K562 (cell line): ENCODE measurements at regions not wholly inside any gene's neighbourhood (a gene's known extent, or its start where the extent isn't known, plus 50 kb on each side); places are given as distances from the start of the nearest gene placed in this dataset.

Source experiments
- ATAC-seq: fragments of 200-7000 bp; cut with Tn5 transposase; 3 replicates; pipeline ENCODE4 v1.9.1; 2020; ENCODE audit warnings: moderate library complexity
- BruUV-seq: library from RNA; stranded (reverse); fragments of 400-500 nt; replicated peaks from 2 replicates; lab custom pipeline; 2021; lab: Mats Ljungman, UMichigan
- CTCF ChIA-PET: fragments of 300-600 bp; formaldehyde crosslinking; extraction: SDS; loops from one replicate; lab custom pipeline; 2021; ENCODE audit warnings: low intra/inter-chr PET ratio; lab: Yijun Ruan, JAX
- POLR2A ChIA-PET: fragments of 300-600, 350-650 bp; sonication (Branson Sonifier 250); formaldehyde crosslinking; extraction: SDS; loops from one replicate; lab custom pipeline; 2021; ENCODE audit warnings: antibody characterized with exemption, inconsistent platforms; lab: Yijun Ruan, JAX
- DNase-seq, 4 experiments: peaks; one replicate each; pipeline versions ENCODE4 v3.0.0 to v3.0.0-alpha.2; 2011 to 2018; ENCODE audit warnings: low spot score in 3 of 4, mixed read lengths in 3 of 4; ENCODE audit errors: extremely low read depth in 1 of 4
- FAIRE-seq: peaks from 2 replicates; lab custom pipeline; 2011; peaks lifted over from hg19 to GRCh38; lab: Jason Lieb, UNC
- H2AFZ ChIP-seq: 2 replicates; pipeline ENCODE4 v1.6.0; 2011; ENCODE audit warnings: low read depth, low read length, control low read depth, inconsistent platforms
- H3K27ac ChIP-seq: fragments of 200-600 bp; 3 replicates; pipeline ENCODE4 v1.8.0; 2011; ENCODE audit warnings: low read depth, mild to moderate bottlenecking, control low read depth, inconsistent platforms, low read length, moderate library complexity, mixed read lengths; ENCODE audit errors: extremely low read depth
- H3K27me3 ChIP-seq, 2 experiments: fragments of 300-600 bp in 1 of 2; 2 replicates in 1 of 2; 3 replicates in 1 of 2; pipeline versions ENCODE4 v1.6.0 to v1.8.0; 2011; ENCODE audit warnings: inconsistent platforms in 2 of 2, low read length in 2 of 2, mild to moderate bottlenecking in 1 of 2, mixed read lengths in 1 of 2, moderate library complexity in 1 of 2; ENCODE audit not compliant: control insufficient read depth in 2 of 2, insufficient read depth in 2 of 2
- H3K36me3 ChIP-seq: fragments of 300-600 bp; 3 replicates; pipeline ENCODE4 v1.8.0; 2011; ENCODE audit warnings: mild to moderate bottlenecking, low read length, inconsistent platforms; ENCODE audit not compliant: control insufficient read depth, insufficient read depth
- H3K4me1 ChIP-seq, 2 experiments: fragments of 200-600 bp in 1 of 2; replicated peaks in 1 of 2; 2 replicates in 1 of 2; 3 replicates in 1 of 2; pipeline versions ENCODE4 v1.5.1 to v1.8.0; 2011; ENCODE audit warnings: inconsistent platforms in 2 of 2, low read length in 2 of 2, mild to moderate bottlenecking in 1 of 2, mixed read lengths in 1 of 2, moderate library complexity in 1 of 2; ENCODE audit not compliant: control insufficient read depth in 2 of 2, insufficient read depth in 2 of 2
- H3K4me2 ChIP-seq: 2 replicates; pipeline ENCODE4 v1.6.1; 2011; ENCODE audit warnings: low read length, control low read depth, inconsistent platforms, mixed read lengths; ENCODE audit not compliant: insufficient read depth
- H3K4me3 ChIP-seq: fragments of 200-600 bp; sonication (generic), shearing (Covaris generic); 2 replicates; pipeline ENCODE4 v1.5.1; 2016; ENCODE audit warnings: control low read depth, inconsistent platforms
- H3K79me2 ChIP-seq: fragments of 200-600 bp; 3 replicates; pipeline ENCODE4 v1.8.0; 2011; ENCODE audit warnings: low read length, inconsistent platforms; ENCODE audit not compliant: control insufficient read depth, insufficient read depth
- H3K9ac ChIP-seq, 2 experiments: 2 replicates each; pipeline versions ENCODE4 v1.6.0 to v1.6.1; 2011; ENCODE audit warnings: low read depth in 2 of 2, low read length in 2 of 2, control low read depth in 1 of 2, inconsistent platforms in 1 of 2, mild to moderate bottlenecking in 1 of 2, mixed read lengths in 1 of 2; ENCODE audit not compliant: insufficient read depth in 1 of 2
- H3K9me1 ChIP-seq: one replicate; pipeline ENCODE4 v1.6.0; 2011; ENCODE audit warnings: inconsistent platforms, mild to moderate bottlenecking, low read length, moderate library complexity; ENCODE audit not compliant: control insufficient read depth, insufficient read depth
- H3K9me3 ChIP-seq: replicated peaks from 2 replicates; pipeline ENCODE4 v1.5.1; 2011; ENCODE audit warnings: low read depth, low read length, inconsistent platforms; ENCODE audit not compliant: control insufficient read depth, insufficient read depth
- H4K20me1 ChIP-seq: replicated peaks from 2 replicates; pipeline ENCODE4 v1.6.1; 2011; ENCODE audit warnings: low read length, inconsistent platforms, mixed read lengths; ENCODE audit not compliant: control insufficient read depth, insufficient read depth
- ARID1B ChIP-seq: fragments of 450-650 bp; IDR thresholded peaks from 2 replicates; pipeline ENCODE4 v1.6.1; 2016; ENCODE audit warnings: antibody characterized with exemption, mild to moderate bottlenecking, inconsistent platforms
- MGA ChIP-seq: fragments of 450-650 bp; IDR thresholded peaks from 2 replicates; pipeline ENCODE4 v1.6.1; 2016; ENCODE audit warnings: mild to moderate bottlenecking, moderate library complexity
- SMARCE1 ChIP-seq: fragments of 450-650 bp; IDR thresholded peaks from 2 replicates; pipeline ENCODE4 v1.7.1; 2016; ENCODE audit warnings: mild to moderate bottlenecking
- SNAPC5 ChIP-seq: fragments of 250-450 bp; sonication (Bioruptor Pico); IDR thresholded peaks from 2 replicates; pipeline ENCODE4 v1.8.0; 2021; ENCODE audit warnings: moderate library complexity, mild to moderate bottlenecking, inconsistent platforms
- SRSF7 ChIP-seq: fragments of 200-400 bp; formaldehyde crosslinking; optimal IDR thresholded peaks from 2 replicates; pipeline ENCODE3; 2017; ENCODE audit warnings: mild to moderate bottlenecking, low read depth, low read length
- ZNF639 ChIP-seq, 2 experiments: fragments of 200-800 bp in 1 of 2; sonication (Bioruptor generic) in 1 of 2; sonication (generic) in 1 of 2; formaldehyde crosslinking in 1 of 2; IDR thresholded peaks in 1 of 2; conservative IDR thresholded peaks in 1 of 2; 2 replicates each; pipeline versions ENCODE4 v1.5.0 to v1.6.1; 2016 to 2020; ENCODE audit warnings: missing compliant biosample characterization in 1 of 2, missing genetic modification characterization in 1 of 2, missing genetic modification reagents in 1 of 2
- ZNF764 ChIP-seq: fragments of 250-450 bp; sonication (Bioruptor Pico); IDR thresholded peaks from 2 replicates; pipeline ENCODE4 v1.4.0; 2020; ENCODE audit warnings: low read depth, mild to moderate bottlenecking, moderate library complexity
- WGBS: fragments of 100-300 bp; shearing (Covaris generic); methylation state at CpG from one replicate; pipeline ENCODE4 v1.1.6; 2016; ENCODE audit warnings: low coverage, mixed read lengths; ENCODE audit not compliant: insufficient coverage; ENCODE audit errors: missing lambda C conversion rate; 5-methylcytosine and 5-hydroxymethylcytosine counted together
- in situ Hi-C: fragments of 300-500 bp; cut with MboI; formaldehyde crosslinking; loops from 4 replicates; pipeline ENCODE4 v1.15.0; 2018; ENCODE audit warnings: inconsistent platforms, mixed read lengths
- intact Hi-C: fragments of 100-400 bp; cut with micrococcal nuclease; formaldehyde crosslinking; loops from 2 replicates; pipeline ENCODE4 v1.14.2; 2022

- Histone ChIP-seq H2AFZ (no peak overlapping the region), H3K79me2 (no peaks in the 10 kb centered on the region), H4K20me1 (no peaks in the 10 kb centered on the region), H3K27ac (no peak overlapping the region), H3K4me2 (no peak overlapping the region), H3K27me3 (no peaks in the 10 kb centered on the region), H3K36me3 (no peaks in the 10 kb centered on the region), H3K9me3 (no peaks in the 10 kb centered on the region), H3K9me1 (no peaks in the 10 kb centered on the region), H3K4me1 (no peaks in the 10 kb centered on the region; a peak in 1 of 5 replicates), H3K9ac (no peak overlapping the region), H3K4me3 (no peak overlapping the region)
- DNase-seq (no peak), FAIRE-seq (no peak), ATAC-seq (no peak)
- TF ChIP-seq SMARCE1 (no peak), ZNF639 (CRISPR knock-in tag; conservative IDR thresholded peaks at IDR 0.05 in 1 of 2, IDR thresholded peaks at IDR 0.05 in 1 of 2) (no peak), ZNF764 (CRISPR knock-in tag) (no peak), SNAPC5 (no peak), SRSF7 (no peak), MGA (no peak), ARID1B (no peak)
- in situ Hi-C loops (no loop called here), intact Hi-C loops (no loop called here)
- ChIA-PET CTCF (no interaction called here), POLR2A (interaction anchor here (1.0 kb wide), 1 partner anchor 12 kb away, joined by 3 read pairs; no protein-coding TSS in a partner anchor)
- no TSS peak for BruUV-seq
- WGBS = 47% methylated on average over 3 of the region's 3 CpGs
Measured at GRCh38 chr3:178334239-178334638, 202.0 kb upstream of the KCNMB2 start.
